Activated CD8-positive, alpha-beta memory T cell treated with anti-CD3 and anti-CD28 coated beads, Interleukin-2, amount 50 U/mL, for 48 hours (primary cell): ENCODE measurements at regions not wholly inside any gene's neighbourhood (a gene's known extent, or its start where the extent isn't known, plus 50 kb on each side); places are given as distances from the start of the nearest gene placed in this dataset.

Experiments used
- DNase-seq: peaks from one replicate; pipeline ENCODE4 v3.0.0-alpha.2; 2020

DNA sequence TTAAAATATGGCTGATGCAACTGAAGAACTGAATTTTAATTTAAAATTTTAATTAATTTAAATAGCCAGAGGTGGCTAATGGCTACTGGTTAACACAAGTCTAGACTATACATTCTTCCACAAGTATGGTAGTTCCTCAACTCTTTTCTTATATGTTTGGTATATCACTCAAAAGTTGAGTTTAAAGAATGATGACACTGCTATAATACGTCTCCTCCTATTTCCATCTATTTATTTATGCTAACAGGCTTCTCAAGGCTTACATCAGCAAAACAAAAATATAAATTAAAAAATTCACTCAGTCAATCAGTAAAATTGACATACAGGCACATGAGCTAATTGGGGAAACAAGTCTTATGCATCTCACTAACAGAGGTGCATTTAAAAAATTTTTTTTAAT, 227.9 kb upstream of the PMFBP1 start:
- no peak for DNase-seq

DNA sequence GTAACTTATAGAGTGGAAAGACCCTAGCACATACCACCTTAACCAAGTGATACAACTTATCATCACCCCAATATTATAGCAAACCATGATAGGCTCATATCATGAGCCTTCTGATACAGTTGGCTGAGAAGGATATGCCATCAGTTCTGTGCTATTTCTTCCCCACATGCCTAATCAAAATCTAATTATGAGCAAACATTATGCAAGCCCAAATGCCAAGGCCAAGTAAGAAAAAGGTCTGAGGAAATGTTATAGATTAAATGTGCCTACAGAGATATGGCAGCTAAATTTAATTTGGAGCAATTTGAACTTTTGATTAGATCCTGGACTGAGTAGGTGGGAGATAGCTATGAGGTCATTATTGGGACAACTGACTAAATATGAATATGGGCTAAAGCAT, 225.9 kb upstream of the PMFBP1 start:
- DNase-seq: no peak

DNA sequence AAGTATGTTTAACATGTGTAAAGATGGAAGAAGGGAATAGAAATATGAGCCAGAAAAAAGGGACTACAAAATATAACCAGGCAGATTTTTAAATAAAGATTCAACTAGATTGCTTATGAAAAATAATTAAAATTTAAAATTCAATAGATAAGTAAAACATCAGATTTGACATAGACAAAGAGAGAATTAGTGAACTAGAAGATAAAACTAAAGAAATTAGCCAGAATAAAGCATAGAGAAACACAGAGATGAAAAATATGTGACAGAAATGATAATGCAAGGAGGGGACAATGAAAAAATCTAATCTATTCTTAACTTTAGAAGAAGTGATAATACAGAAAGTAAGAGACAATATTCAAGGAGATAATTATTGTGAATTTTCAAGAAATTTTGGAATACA, 222.6 kb upstream of the PMFBP1 start:
- DNase-seq: no peak

DNA sequence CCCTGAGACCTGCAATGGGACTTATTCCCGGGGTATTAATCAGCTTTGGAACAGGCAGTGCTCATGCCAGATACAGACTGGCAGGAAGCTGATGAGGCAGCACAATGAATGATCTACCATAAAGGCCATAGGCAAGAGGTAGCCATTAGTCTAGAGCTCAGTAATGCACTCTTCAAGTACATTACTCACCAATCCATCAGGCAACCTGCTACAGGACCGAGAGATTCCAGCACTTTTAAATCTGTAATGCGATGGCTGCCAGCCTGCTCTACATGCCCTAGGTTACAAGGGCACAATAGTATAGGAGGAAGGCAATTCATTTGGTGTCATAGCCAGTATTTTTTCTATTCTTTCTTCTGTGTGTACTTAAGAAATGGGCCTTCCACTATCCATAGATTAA, 217.8 kb upstream of the PMFBP1 start:
- no peak for DNase-seq

DNA sequence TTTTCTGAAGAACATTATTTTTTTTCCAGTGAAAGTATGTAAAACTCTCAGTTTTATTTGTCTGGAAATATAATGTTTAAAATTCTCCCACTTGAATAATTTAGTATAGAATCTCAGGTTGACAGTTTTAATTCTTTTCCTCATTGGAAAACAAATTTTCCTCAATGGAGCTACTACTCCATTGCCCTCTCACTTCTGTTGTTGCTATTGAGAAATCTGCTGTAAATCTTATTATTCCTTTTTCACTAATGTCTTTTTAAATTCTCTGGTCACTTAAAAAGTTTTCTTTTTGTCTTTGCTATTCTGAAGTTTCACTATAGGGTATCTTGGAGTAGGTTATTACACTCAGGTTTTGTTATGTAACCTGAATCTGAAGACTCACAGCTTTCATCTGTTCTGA, 216.1 kb upstream of the PMFBP1 start:
- no peak for DNase-seq

DNA sequence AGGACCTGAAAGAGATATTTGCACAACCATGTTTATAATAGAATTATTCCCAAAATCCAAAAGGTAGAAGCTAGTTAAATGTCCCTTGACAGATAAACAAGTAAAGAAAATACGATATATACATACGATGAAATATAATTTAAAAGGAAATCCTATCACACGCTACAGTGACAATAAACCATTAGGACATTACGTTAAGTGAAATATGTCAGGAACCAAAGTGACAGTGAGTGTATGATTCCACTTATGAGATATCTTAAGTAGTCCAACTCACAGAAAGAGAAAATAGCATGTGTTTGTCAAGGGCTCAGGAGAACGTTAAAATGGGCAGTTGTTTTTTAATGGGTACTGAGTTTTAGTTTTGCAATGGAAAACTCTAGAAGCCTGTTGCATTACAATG, 212.7 kb upstream of the PMFBP1 start:
- DNase-seq: no peak

DNA sequence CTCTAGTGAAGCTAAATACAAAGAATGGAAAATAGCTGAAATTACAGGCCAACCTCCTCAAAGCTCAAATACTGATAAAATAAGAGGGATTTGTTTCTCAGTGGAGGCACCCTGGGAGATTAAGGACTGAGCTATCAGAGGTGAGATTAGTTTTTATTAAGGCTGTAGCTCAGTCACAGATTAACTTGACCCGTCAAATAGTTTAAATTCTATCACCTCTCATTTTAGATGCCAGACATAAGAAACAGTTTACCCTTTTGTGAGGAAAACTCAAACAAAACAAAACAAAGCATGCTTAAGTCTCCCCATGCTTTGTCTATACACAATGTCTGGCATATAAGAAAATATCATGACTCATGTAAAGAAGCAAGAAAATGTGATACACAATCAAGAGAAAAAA, 208.3 kb upstream of the PMFBP1 start:
- no peak for DNase-seq

DNA sequence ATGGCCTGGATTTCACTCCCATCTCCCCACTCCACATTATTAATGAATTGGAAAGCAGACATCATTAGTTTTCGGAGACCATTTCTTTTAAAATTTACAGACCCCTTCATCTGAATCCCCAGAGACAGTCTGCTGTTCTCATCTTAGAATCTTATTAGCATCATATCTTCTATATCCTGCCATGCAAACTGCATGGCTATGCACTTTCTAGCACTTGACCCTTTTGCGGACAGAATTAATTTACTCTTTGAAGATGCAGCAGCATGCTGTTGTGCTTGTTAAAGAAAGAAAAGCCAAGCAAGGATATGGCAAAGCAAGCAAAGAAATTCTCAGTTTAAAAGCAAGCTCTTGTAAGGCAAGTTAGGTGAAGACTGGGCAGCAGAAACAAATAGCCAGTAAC, 201.2 kb upstream of the PMFBP1 start:
- no peak for DNase-seq

DNA sequence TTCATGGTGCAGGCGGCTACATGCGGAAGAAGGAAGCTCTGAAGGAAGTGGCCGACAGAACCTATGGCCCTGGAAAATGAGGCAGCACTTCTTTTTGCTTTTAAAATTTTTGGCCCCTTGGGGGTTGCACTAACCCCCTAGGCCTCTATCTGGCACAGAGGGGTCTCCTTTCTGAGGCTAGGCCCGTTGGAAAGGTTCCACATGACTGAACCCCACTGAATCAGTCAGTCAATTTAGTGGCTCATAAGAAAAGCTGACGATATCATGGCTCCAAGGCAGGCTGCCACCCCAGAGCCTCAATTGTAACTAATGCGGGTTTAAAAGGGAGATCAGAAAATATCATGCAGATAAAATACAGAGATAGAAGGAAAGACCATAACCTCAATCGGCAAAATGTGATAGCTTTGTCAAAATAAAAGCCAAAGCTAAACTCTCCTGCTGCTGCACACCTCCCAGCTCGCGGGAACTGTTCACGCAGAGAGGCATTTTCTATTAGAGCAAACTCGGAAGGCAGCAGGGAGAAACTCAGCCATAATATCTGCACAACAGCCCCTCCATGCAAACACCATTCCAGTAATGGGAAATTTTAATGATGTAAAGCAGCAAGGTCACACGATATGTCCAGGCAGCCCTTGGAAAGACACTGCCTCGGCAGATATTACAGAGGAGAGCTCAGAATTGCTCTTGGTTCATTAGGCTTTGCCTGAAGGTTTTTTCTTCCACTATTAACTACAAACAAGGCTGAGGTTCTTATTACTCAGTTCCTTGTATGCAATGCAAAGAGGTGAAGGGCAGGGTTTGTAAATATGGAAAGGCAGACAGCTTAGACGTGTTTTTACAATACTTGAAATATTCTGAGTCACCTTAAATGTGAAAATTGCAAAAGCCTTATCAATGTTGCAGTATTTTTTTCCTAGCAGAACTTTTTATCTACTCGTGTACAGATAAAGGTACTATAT, 200.4 kb upstream of the PMFBP1 start:
- no peak for DNase-seq

DNA sequence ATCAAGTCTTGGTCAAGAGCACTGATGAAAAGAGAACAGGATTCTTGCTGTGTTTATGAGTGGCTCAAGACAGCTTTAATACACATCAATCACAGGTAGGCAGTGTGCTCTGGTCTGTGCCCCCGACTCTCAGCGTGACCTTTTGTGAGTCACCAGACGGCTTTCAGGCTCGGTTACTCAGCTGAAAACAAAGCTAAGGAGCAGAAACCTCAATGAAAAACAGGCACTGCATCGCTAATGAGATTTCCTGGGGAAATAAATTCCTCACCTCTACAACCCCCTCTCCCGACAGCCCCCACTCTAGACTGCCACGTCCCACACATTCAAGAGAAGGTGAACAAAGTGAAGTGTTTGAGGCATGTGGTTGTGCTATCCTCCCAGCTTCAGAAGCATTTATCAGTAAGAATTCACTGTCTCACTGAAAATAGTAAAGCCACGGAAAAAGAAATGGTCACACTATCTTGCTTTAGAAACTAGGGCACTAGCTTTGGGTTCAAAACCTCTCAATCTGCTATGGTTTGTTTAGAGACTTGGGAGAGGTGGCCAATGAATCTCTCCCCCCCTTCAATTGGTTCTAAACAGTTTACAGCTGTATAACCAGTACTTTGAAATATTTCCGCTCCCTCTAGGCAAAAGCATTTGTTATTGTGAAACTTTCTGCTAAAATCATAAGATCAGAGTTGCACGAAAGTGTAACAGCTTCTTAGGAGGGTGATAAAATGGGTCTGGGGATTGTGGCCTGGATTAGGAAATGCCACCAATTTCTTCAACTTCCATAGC, 199.5 kb upstream of the PMFBP1 start:
- no peak for DNase-seq

DNA sequence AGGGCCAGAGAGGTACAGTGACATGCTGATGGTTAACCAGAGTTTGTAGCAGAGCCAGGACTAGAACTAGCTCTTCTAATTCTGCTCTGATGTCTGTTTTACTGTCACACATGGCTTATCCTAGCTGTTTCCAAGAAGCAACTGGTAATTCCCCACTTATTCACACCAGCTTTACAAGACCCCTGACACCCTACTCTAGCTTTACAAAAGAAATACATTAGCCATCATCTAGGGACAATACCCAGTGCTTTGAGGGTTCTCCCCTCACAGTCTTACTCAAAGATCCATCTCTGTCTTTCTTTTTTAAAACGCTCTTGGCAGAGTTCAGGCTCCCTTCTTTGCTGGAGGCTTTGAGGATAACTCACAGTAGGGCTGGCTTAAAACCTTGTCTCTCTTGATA, 197.3 kb upstream of the PMFBP1 start:
- no peak for DNase-seq

DNA sequence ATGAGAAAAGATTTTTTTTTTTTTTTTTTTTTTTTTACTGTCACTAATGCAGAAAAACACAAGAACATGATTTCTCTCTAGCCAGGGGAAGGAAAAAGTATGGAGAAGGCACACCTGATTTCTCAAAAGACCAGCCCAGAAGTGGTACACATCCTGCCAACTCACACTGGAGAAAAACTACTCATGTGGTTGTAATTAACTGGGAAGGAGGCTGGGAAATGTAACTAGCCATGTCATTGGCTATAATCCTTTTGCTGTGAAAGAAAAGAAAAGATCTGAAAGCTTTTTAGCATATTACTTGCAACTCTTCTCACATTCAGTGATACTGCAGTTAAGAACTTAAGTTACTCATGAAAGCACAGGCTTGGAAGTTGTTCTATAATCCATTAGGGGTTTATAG, 195.9 kb upstream of the PMFBP1 start:
- DNase-seq: no peak

DNA sequence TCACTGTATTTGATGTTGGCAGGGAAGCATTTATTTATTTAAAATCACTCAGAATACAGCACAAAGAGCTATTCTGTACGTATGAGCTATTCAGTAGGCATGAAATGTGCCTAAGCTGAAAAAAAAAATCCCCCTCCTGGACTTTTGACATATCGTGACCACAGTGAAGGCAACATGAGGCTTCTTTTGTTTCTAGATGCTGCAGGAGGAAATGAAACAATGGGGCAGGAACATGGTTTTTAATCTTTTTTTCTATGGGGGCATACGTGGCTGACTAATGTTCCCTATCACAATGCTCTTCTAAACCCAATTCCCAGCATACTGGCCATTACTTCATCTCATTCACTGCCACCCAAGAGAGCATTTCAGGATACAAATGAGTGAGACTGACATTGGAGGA, 191.0 kb upstream of the PMFBP1 start:
- DNase-seq: no peak

DNA sequence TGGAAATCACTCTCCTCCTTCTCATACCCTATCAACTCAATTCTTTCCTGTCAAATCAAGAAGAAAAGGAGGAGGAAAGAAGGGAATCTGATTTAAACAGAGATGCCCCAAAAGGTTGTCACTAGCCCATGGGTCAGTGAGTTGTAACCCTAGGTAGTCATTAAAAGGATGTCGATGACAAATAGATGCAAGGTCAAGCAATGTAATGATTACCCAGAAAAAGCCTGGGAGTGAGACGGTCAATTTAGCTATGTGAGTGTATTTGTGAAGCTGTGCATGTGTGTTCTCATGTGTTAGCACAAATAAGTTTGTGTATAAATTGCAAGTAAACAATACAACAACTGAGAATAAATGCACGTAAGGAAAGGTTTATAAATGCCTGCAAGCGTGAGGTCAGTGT, 190.5 kb upstream of the PMFBP1 start:
- no peak for DNase-seq

DNA sequence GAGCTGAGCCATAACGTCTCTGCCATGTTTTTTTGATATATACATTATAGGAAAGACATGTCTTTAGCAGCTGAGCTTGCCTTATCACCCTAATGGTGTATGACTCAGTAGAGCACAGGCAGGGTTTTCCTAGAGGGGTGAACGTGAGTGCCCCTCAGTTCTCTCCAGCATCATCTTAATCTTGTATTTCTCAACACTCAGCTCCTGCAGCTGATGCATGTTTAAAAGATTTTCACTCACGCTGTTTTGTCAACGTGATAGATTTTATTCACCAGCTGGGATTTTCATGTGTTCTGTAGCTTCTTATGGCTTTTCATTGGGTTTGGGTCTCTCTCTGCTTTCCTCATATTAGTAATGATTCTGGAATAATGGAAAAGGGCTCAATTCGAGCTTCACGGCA, 186.0 kb upstream of the PMFBP1 start:
- no peak for DNase-seq

DNA sequence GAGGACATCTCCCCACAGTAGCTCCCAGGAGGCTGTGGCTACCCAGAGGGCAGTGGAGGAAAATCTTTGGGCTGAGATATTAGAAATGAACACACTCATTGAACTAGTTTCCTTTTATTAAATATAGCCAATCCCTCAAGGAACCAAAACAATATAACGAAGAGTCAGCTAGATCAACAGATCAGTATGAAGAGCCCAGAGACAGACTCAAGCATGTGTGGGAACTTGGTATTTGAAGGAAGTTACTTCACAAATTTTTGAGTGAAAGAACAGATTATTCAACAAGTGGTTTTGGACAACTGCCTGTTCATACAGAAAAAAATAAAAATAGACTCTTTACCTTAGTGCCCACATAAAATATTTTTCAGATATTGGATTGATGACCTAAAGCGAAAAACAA, 183.6 kb upstream of the PMFBP1 start:
- no peak for DNase-seq

DNA sequence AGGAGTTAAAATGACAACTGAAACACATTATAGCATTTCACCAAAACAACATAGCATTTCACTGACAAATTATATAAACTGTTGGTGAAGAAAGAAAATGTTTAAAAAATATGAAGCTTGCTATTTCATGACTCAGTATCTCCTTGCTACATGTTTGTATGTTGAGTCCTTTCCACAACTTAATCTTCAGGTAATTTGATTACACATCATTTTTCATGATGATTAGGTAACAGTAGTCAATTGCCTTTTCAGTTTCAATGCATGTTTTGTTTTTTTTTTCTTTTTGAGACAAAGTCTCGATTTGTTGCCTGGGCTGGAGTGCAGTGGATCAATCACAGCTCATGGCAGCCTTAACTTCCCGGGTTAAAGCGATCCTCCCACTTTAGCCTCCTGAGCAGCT, 177.8 kb upstream of the PMFBP1 start:
- no peak for DNase-seq

DNA sequence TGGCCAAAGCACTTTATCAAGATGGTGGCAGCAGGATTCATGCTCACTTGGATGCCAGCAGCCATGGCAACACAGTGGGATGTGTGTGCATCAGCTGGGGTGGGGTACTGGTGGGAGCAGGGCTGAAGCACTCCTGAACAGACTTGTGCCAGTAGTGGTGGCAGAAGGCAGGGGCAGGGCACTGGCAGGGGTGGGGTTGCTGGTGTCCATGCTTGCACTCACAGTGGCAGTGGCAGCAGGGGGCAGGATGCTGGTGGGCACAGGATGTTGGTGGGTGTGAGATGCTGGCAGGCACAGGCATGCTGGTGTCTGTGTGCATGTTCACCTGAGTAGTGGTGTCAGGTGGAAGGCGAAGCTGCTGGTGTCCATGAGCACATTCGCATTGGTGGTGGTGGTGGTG, 161.0 kb upstream of the PMFBP1 start:
- DNase-seq: no peak

DNA sequence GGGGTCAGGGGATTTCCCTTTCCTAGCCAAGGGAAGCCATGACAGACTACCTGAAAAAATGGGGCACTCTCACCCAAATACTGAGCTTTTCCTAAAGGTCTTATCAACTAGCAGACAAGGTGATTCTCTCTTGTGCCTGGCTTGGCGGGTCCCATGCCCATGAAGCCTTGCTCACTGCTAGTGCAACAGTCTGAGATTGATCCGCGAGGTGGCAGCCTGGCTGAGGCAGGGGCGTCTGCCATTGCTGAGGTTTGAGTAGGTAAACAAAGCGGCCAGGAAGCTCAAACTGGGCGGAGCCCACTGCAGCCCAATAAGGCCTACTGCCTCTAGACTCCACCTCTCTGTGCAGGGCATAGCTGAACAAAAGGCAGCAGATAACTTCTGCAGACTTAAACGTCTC, 152.6 kb upstream of the PMFBP1 start:
- no peak for DNase-seq

DNA sequence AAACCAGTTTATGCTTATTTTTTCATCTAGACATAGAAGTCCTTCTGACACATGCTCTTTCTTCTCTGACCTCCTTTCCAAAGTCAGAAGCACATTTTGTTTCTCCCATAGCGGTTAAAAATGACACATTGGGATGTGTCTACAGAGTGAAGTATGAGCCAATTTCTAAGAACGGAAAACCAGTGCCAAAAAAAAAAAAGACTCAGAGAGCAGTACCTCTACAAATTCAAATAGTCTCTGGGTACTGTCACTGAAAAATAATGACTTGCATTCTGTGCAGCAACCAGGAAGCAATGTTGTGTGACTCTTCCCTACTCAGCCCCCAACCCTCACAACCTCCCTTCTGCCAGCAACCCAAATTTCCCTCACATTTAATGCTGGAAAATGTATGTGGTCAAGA, 145.5 kb upstream of the PMFBP1 start:
- no peak for DNase-seq

DNA sequence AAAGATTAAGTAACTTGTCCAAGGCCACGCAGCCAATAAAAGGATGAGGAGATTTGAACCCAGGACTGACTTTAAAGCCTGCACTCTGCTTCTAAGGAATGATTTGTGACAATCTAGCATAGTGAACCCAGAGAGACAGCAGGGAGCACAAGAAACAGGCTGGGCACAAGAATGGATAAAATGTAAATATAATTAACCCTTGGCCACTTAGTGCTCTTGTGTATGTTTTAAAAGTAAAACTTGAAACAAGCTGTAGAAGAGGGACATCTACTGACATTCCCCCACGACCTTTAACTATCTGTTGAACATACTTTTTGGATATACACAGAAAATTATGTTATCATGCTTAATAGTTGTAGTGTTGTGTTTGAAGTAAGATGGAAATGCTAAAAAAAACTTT, 141.9 kb upstream of the PMFBP1 start:
- DNase-seq: no peak

DNA sequence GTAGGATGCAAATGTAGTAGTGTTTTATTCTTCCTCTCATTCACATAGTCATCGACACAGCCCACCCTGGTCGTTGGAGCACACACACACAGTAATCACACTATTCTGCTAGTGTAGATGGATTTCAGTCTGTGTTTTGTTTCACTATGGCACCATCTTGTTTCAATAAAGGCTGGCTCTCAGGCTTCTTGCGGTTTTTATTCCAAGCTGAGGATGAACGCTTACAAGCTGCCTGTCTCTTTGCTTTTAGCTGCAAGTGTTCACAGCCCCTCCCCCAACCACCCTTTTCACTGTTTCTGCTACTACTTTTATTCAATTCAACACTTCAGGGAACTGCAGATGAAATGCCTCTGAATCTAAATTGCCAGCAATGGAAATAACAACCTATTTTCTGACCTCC, 140.9 kb upstream of the PMFBP1 start:
- no peak for DNase-seq

DNA sequence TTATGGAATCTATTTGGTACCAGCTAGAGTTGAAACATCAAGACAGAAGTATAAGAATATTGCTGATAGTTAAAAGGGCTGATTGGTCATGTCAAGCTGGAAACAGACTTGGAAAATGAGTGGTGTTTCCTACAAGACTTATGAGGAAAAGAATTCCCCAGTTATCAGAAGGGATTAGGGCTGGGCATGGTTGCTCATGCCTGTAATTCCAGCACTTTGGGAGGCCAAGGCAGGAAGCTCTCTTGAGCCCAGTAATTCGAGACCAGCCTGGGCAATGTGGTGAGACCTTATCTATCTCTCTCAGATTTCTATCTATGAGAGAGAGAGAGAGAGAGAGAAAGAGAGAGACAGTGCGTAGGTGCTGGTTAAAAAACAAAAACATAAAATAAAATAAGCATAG, 139.5 kb upstream of the PMFBP1 start:
- DNase-seq: no peak

DNA sequence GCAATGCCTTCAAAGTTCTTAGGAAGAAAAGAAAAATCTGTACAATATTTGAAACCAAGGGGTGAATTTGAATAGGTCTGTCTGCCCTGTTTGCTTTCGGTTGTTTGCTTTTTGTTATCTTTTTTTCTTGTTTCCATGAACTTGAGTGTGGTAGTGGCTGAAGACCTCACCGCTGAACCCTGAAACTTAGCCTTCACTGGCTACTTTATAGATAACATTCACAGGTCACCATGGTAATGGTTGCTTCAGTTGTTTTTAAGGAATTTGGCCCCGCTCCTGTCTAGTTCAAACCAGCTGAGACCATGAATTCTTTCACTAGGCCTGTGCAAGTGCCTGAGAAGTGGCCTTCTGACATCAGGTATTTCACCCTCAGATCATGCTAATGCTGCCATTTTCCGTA, 137.0 kb upstream of the PMFBP1 start:
- DNase-seq: no peak
